ENCODE measurements at regions not wholly inside any gene's neighbourhood (a gene's known extent, or its start where the extent isn't known, plus 50 kb on each side); places are given as distances from the start of the nearest gene placed in this dataset.

DNA sequence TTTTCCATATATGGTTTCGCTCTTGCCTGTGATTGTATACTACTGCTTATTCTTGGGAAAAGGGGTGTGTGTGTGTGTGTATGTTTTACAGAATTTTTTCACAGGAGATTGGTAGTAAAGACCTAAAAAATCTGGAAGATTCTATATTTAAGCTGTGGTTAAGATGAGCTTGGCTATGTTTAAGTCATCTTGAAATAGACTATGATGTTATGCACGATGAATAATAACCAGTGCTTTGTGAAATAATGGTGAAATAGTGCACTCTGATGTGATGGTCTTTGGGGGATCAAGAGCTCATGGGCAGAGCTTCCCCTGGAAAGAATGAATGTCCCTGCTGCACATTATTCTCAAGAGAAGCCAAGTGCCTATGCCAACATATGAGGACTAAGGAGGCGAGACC is 301.0 kb downstream of the ACTL7B start:
- no peaks in the 10 kb centered on the region for H3K27me3 ChIP-seq
- no peaks in the 10 kb centered on the region for H3K9me3 ChIP-seq
- no peak overlapping the region for H3K4me3 ChIP-seq
- no peaks in the 10 kb centered on the region for H3K36me3 ChIP-seq
- intact Hi-C loops (cut with DNase I; ENCODE audit: low total_unique reads), result no loop called here
- no peak for DNase-seq
- TF ChIP-seq CTCF (IDR thresholded peaks at IDR 0.05) (no peak), POLR2AphosphoS5 (IDR thresholded peaks at IDR 0.05) (no peak), EP300 (IDR thresholded peaks at IDR 0.05) (no peak), POLR2A (IDR thresholded peaks at IDR 0.05) (no peak)
- 93 to 95% (median 94%) methylated on average over 3 of the region's 3 CpGs for WGBS, 5 donors
- peaks cover 0 to 21% (median 7%) of the 10 kb centered on the region in 4 donors for H3K4me1 ChIP-seq
- H3K27ac ChIP-seq, result no peak overlapping the region

- 83 to 88% (median 87%) methylated on average over 2 of the region's 2 CpGs for WGBS, 5 donors
- H3K27me3 ChIP-seq, result no peaks in the 10 kb centered on the region
- no peaks in the 10 kb centered on the region for H3K36me3 ChIP-seq
- no peak overlapping the region for H3K4me3 ChIP-seq
- intact Hi-C loops (cut with DNase I; ENCODE audit: low total_unique reads), result no loop called here
- peaks cover 0 to 30% (median 7%) of the 10 kb centered on the region in 4 donors for H3K4me1 ChIP-seq
- H3K9me3 ChIP-seq, result no peaks in the 10 kb centered on the region
- peak overlapping the region in 2 of 5 donors; percentile 43 to 75 for H3K27ac ChIP-seq
- DNase-seq, result no peak
- TF ChIP-seq POLR2AphosphoS5 (IDR thresholded peaks at IDR 0.05), result no peak
- TF ChIP-seq POLR2A (IDR thresholded peaks at IDR 0.05), result no peak
- TF ChIP-seq EP300 (IDR thresholded peaks at IDR 0.05), result no peak
- TF ChIP-seq CTCF (IDR thresholded peaks at IDR 0.05), result no peak
These were observed 302.6 kb downstream of the ACTL7B start for GRCh38 chr9:108553111-108553635.

DNA sequence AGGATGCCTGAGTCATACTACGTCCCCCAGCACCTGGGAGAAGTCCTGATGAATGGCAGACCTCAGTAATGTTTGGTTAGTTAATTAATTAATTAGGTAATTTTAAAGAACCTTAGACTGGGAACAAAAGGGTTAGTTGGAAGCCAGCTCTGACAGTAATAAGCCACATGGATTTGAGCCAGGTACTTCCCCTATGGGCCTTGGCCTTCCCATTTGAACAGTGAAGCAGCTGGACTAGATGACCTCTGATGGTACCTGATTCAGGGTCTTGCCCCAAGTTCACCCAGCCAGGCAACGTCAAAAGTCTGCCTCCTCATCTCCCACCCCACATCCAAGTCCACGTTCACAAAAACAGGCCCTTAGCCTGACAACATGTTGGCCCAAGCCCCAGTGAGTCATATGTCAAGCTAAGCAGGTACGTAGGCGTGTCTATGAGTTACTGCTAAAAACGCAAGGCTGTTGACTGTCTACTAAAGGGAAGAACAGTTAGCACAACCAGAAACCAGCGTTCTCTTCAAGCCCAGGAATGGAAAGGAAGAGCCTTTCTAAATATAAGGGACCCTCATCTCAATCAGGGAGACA is 303.2 kb downstream of the ACTL7B start:
- Histone ChIP-seq H3K4me1 (peaks cover 0 to 30% (median 7%) of the 10 kb centered on the region in 4 donors), H3K27ac (peak overlapping the region in 2 of 5 donors; percentile 43 to 75), H3K9me3 (no peaks in the 10 kb centered on the region), H3K27me3 (no peaks in the 10 kb centered on the region), H3K4me3 (no peak overlapping the region), H3K36me3 (no peaks in the 10 kb centered on the region)
- WGBS, 5 donors, result 35 to 48% (median 44%) methylated on average over 7 of the region's 7 CpGs
- TF ChIP-seq CTCF (IDR thresholded peaks at IDR 0.05) (no peak), POLR2AphosphoS5 (IDR thresholded peaks at IDR 0.05) (peak in 2 of 3 donors; percentile 34 to 69)
- intact Hi-C loops (cut with DNase I; ENCODE audit: low total_unique reads), result no loop called here
- peak; percentile 70 to 72 for DNase-seq

- no peaks in the 10 kb centered on the region for H3K36me3 ChIP-seq
- no peak overlapping the region for H3K27ac ChIP-seq
- intact Hi-C loops (cut with DNase I; ENCODE audit: low total_unique reads), result no loop called here
- DNase-seq, result peak in 1 of 2 donors; percentile 29
- H3K4me1 ChIP-seq, result peaks cover 0 to 30% (median 7%) of the 10 kb centered on the region in 4 donors
- TF ChIP-seq POLR2AphosphoS5 (IDR thresholded peaks at IDR 0.05) (peak in 1 of 3 donors; percentile 5), CTCF (IDR thresholded peaks at IDR 0.05) (no peak)
- no peak overlapping the region for H3K4me3 ChIP-seq
- no peaks in the 10 kb centered on the region for H3K9me3 ChIP-seq
- H3K27me3 ChIP-seq, result no peaks in the 10 kb centered on the region
- 72 to 82% (median 79%) methylated on average over 12 of the region's 12 CpGs for WGBS, 5 donors
These were observed 304.6 kb downstream of the ACTL7B start for GRCh38 chr9:108551030-108551841.
